ENCODE measurements at regions not wholly inside any gene's neighbourhood (a gene's known extent, or its start where the extent isn't known, plus 50 kb on each side); places are given as distances from the start of the nearest gene placed in this dataset.

GRCh38 chr7:54338319-54338718 is 203.9 kb upstream of the VSTM2A start:
- TF ChIP-seq POLR2A (IDR thresholded peaks at IDR 0.05), result no peak
- no peak for TF ChIP-seq CTCF (IDR thresholded peaks at IDR 0.05)

Data from body of pancreas (tissue), 4 donors.